Limb (tissue), 2 donors: ENCODE measurements at regions not wholly inside any gene's neighbourhood (a gene's known extent, or its start where the extent isn't known, plus 50 kb on each side); places are given as distances from the start of the nearest gene placed in this dataset.
A peak's percentile ranks its signal among the peaks of the same experiment; 100 is the strongest.

Source experiments
- DNase-seq, 2 donors: peaks; one replicate each; pipeline ENCODE4 v3.0.0-alpha.2; 2016; ENCODE audit errors: extremely low spot score in 2 of 2

DNA sequence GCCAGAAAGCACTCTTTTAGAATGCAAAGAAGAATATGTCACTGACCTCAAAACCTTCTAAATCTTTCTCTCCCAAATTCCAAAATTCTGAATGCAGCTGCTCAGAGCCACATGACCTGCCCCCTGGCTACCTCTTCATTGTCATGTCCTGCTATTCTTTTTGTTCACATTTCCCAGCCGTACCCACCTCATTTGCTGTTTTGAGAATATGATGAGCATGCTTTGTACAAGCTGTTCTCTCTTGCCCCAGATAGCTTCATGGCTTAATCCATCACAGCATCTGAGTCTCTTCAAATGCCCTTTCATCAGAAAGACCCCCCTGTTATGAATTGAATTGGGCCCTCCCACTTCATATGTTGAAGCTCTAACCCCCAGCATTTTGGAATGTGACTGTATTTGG, 214.3 kb downstream of the KCNS3 start:
- no peak for DNase-seq

GRCh38 chr2:18085593-18085992, 207.1 kb downstream of the KCNS3 start:
- DNase-seq, result no peak

DNA sequence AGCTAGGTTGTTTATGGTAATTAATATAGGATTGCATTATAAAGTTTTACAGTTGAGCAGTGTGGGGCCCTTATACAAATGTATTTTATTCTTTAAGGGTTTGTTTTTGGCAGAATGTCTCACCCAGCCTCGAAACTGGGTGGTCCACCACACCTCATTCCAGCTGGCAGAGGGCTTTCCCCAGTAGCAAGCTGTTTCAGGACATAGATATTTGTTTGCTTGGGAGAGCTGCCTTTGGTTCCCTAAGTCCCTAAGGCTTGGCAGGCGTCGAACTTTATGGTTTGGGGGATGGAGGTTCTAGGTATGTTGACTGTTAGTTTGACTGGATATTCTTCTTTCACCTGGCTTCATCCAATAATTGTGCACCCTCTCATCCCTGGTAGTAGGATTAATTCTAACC, 205.9 kb downstream of the KCNS3 start:
- no peak for DNase-seq

DNA sequence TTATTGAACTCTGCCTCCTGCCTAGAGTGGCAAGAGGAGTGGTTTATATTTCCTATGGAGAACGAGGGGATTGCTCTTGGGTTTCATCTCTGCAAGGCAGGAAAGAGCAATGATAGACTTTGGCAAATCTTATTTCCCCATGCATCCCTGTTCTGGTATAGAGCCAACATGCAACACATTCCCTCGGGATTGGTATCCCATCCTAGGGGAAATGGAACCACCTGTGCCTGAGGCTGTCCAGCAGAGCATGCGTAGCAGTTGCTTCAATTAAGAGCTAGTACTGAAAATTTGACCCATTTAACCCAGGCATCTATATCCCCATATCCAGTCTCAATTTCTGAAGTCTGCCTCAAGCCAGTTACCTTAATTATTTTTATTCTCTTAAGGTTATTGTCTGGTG, 205.3 kb downstream of the KCNS3 start:
- no peak for DNase-seq

GRCh38 chr2:18078216-18078615, 199.7 kb downstream of the KCNS3 start:
- no peak for DNase-seq

- no peak for DNase-seq
These were observed 199.2 kb downstream of the KCNS3 start for GRCh38 chr2:18077704-18078103.

DNA sequence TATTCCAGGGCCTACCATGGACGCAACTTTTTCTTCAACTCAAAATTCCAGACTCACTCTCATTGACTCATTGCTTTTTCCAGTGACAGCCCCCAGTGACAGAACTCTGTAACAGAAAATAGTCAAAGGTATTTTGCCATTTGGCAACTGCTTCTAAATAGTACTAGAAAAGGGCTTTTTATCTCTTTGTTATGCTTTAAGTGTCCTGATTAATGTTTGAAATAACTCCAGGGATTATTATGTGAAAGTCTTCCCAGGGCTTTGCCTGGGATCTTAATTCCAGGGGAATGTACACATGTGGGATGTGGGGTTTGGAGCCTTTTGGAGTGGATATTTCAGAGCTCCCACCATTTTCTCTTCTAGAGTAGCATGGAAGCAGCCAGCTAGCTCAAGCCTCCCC, 198.8 kb downstream of the KCNS3 start:
- DNase-seq, result no peak

DNA sequence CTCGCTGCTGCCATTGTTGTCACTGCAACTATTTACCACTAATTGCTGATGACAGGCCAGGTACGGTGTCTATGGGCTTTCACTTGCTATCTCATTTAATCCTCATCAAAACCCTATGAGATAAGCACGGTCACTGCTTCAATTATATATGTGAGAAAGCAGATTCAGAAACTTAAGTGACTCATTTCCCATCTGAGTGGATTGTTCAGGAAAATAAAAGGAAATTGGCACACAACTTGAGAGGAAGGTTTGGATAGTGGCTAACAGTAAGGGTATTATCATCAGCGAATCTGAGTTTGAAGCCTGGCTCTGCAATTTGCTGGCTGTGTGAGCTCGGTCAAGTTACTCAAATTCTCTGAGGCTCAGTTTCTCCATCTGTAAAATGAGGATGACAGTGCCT, 196.0 kb downstream of the KCNS3 start:
- no peak for DNase-seq

GRCh38 chr2:18073601-18074000, 195.1 kb downstream of the KCNS3 start:
- DNase-seq, result no peak

GRCh38 chr2:18067588-18068384, 189.3 kb downstream of the KCNS3 start:
- DNase-seq, result no peak

GRCh38 chr2:18066894-18067293, 188.4 kb downstream of the KCNS3 start:
- DNase-seq, result no peak

DNA sequence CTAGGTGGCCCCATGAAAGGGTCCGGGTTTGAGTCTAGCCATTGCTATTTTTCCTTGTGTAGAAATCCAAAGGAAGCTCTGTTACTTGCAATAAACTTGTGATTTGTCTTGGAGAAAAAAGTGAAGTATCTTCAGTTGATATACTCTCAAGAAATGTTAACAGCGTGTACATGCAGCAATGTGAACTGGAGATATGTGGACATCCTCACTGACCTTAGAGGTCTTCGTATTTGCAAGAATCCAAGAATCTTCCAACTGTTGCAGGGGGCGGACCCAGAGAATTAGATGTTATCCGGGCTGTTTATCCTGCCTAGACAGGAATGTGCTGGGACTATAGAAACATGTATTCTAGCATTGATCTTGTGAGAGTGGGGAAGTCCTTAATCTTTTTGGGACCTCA, 187.6 kb downstream of the KCNS3 start:
- no peak for DNase-seq

GRCh38 chr2:18065249-18065648, 186.8 kb downstream of the KCNS3 start:
- DNase-seq, result no peak

DNA sequence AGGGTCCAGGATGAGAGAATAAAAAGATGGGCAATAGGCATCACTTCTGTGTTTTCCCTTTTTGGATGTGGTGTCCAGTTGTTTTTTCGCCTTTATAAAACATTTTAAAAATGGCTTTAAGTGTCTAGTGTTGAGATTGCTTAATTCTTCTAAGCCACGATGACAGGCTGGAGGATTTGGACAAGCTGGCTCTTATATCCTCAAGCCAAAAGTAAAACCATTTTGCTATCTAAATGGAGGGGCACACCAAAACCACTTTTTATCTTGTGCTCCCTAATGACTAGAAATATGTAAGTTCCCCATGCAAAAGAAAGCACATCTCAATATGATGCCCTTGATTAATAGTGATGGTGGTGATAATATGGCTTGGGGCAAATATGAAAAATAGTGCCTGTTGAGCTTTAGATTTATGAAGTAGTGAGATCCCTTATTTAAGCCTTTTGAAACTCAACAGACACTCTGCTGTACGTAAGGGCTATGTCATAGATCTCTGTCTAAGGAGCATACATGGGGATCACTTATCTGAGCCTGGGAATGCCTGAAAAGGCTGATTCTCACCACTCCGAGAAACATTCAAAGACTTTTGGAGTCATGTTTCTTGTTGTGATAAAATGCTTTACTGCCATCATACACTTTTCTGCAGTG, 185.5 kb downstream of the KCNS3 start:
- no peak for DNase-seq

GRCh38 chr2:18062892-18063291, 184.4 kb downstream of the KCNS3 start:
- DNase-seq, result no peak

GRCh38 chr2:18061717-18062116, 183.2 kb downstream of the KCNS3 start:
- DNase-seq, result no peak

DNA sequence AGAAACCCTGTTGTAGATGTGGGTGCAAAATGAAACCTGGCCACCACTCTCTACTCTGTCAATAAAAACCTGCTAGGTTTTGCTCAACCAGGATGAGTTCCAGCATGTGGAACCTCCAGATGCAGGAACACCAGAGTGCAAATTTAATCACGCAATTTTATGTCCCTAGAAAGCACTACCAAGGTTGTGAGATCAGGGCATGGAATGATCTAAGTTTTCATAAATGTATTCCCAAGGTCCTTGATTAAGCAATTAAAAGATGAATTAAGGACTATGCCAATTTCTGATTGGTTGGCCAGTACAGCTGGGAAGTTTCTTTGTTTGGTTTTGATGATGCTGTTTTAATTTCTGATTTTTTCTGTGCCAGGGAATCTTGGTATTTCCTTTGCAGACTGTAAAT, 179.2 kb downstream of the KCNS3 start:
- no peak for DNase-seq

GRCh38 chr2:18055290-18055689, 176.8 kb downstream of the KCNS3 start:
- DNase-seq, result no peak

DNA sequence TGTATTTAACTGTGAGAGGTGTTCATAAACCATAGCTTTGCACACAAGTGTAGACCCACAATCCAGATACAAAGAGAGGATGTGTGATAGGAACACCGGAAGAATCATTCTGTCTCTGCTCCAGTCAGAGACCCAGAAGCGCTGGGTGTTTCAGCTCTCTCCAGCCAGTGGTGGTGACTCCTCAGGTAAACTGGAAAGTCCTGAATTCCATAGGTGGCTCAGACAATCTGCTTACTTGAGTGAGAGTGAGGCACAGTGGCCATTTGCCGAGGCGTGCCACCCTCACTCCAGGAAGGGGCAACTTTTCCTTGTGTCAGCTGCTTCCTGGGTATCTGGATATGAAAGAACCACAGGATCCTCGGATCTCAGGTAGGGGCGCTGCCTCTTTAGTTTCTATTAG, 171.5 kb downstream of the KCNS3 start:
- DNase-seq, result no peak

GRCh38 chr2:18049325-18049724, 170.9 kb downstream of the KCNS3 start:
- no peak for DNase-seq

- DNase-seq, result peak in 1 of 2 donors; percentile 43
These were observed 169.6 kb downstream of the KCNS3 start for GRCh38 chr2:18047896-18048657.

DNA sequence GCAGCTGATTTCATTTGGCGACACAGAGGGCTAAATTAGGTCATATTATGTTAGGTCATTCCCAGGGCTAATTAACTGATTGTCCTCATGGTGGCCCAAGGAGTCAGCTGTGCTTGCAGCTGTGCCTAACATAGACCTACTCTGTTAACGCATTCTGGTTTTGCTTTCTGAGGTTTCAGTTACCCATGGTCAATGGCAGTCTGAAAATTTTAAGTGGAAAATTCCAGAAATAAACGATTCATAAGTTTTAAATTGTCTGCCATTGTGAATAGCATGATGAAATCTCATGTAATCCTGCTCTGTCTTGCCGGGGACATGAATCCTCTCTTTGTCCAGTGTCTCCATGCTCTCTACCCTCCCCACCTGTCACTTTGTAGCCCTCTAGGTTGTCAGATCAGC, 168.7 kb downstream of the KCNS3 start:
- no peak for DNase-seq
